Hematopoietic multipotent progenitor cell treated with erythropoietin and hydrocortisone succinate and interleukin-3 and kit ligand, for 17 days (in vitro differentiated cells): ENCODE measurements at regions not wholly inside any gene's neighbourhood (a gene's known extent, or its start where the extent isn't known, plus 50 kb on each side); places are given as distances from the start of the nearest gene placed in this dataset.
"Not testable (repeated sequence)": the region's sequence is repeated elsewhere in the genome, so short reads cannot be mapped to it uniquely, and the experiment has no call there.

Experiments
- DNase-seq: peaks from one replicate; pipeline ENCODE4 v3.0.0-alpha.2; 2015; ENCODE audit warnings: low spot score

GRCh38 chr7:6939126-6939525, 113.1 kb upstream of the CCZ1B start:
- DNase-seq: not testable (repeated sequence)

DNA sequence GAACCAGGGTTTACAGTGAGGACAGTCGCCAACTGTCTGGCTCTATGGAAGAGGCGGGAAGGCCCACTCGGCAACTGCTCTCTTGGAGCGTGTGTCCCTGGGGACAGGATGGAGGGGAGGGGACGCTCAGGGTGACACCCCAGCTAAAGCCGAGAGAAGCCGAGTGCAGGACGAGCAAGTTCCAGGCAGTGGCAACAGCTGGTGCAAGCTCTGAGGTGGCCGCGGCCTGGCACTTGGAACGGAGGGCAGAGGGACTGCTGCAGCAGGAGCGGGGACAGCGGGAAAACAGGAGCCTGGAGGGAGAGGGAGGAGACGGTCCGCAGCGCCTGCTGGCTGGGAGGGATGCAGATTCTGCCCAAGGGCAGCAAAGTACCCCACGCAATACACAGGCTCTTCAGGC, 113.8 kb upstream of the CCZ1B start:
- not testable (repeated sequence) for DNase-seq

- not testable (repeated sequence) for DNase-seq
These were observed 120.8 kb upstream of the CCZ1B start for GRCh38 chr7:6946873-6947272.

- not testable (repeated sequence) for DNase-seq
These were observed 124.2 kb upstream of the CCZ1B start for GRCh38 chr7:6950231-6950630.

- DNase-seq: not testable (repeated sequence)
These were observed 125.5 kb upstream of the CCZ1B start for GRCh38 chr7:6951553-6951952.

- not testable (repeated sequence) for DNase-seq
These were observed 127.2 kb upstream of the CCZ1B start for GRCh38 chr7:6953138-6953797.

GRCh38 chr7:6953798-6954181, 127.7 kb upstream of the CCZ1B start:
- not testable (repeated sequence) for DNase-seq

GRCh38 chr7:6955385-6955784, 129.3 kb upstream of the CCZ1B start:
- DNase-seq: not testable (repeated sequence)

- not testable (repeated sequence) for DNase-seq
These were observed 130.0 kb upstream of the CCZ1B start for GRCh38 chr7:6955990-6956566.

- DNase-seq: not testable (repeated sequence)
These were observed 132.3 kb upstream of the CCZ1B start for GRCh38 chr7:6958371-6958770.

- not testable (repeated sequence) for DNase-seq
These were observed 133.9 kb upstream of the CCZ1B start for GRCh38 chr7:6959942-6960341.

- not testable (repeated sequence) for DNase-seq
These were observed 136.8 kb upstream of the CCZ1B start for GRCh38 chr7:6962871-6963270.

GRCh38 chr7:6965051-6965450, 139.0 kb upstream of the CCZ1B start:
- peak; percentile 66 for DNase-seq

DNA sequence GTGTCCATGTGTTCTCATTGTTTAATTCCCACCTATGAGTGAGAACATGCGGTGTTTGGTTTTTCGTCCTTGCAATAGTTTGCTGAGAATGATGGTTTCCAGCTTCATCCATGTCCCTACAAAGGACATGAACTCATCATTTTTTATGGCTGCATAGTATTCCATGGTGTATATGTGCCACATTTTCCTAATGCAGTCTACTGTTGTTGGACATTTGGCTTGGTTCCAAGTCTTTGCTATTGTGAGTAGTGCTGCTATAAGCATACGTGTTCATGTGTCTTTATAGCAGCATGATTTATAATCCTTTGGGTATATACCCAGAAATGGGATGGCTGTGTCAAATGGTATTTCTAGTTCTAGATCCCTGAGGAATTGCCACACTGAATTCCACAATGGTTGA, 144.1 kb upstream of the CCZ1B start:
- DNase-seq: not testable (repeated sequence)

DNA sequence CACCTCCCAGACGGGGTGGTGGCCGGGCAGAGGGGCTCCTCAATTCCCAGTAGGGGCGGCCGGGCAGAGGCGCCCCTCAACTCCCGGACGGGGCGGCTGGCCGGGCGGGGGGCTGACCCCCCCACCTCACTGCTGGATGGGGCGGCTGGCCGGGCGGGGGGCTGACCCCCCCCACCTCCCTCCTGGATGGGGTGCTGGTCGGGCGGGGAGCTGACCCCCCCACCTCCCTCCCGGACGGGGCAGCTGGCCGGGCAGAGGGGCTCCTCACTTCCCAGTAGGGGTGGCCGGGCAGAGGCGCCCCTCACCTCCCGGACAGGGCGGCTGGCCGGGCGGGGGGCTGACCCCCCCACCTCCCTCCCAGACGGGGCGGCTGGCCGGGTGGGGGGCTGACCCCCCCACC, 148.8 kb upstream of the CCZ1B start:
- DNase-seq: not testable (repeated sequence)

DNA sequence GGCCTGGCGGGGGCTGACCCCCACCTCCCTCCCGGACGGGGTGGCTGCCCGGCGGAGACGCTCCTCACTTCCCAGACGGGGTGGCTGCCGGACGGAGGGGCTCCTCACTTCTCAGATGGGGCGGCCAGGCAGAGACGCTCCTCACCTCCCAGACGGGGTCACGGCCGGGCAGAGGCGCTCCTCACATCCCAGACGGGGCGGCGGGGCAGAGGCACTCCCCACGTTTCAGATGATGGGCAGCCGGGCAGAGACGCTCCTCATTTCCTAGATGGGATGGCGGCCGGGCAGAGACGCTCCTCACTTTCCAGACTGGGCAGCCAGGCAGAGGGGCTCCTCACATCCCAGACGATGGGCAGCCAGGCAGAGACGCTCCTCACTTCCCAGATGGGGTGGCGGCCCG, 149.3 kb upstream of the CCZ1B start:
- not testable (repeated sequence) for DNase-seq

GRCh38 chr7:6977368-6977767, 151.3 kb upstream of the CCZ1B start:
- not testable (repeated sequence) for DNase-seq

GRCh38 chr7:6978326-6978725, 152.3 kb upstream of the CCZ1B start:
- DNase-seq: not testable (repeated sequence)

GRCh38 chr7:6979456-6979855, 153.4 kb upstream of the CCZ1B start:
- not testable (repeated sequence) for DNase-seq

DNA sequence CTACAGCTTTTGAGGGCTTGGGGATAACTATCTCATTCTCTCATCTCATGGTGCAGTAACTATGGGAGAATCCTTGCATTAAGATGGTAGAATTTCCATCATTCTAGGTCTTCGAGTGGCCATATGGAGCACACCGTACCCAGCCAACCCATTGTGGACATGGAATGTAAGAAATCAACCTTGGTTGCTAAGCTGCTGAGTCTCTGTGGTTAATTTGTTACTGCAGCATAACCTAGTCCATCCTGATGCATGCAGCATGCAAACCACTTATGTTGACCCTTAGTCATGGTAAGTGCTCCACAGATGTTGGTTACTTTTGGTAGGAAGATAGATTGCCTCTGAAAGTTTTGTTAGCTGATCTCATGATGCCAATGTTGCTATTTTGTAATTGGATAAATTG, 156.3 kb upstream of the CCZ1B start:
- DNase-seq: not testable (repeated sequence)

DNA sequence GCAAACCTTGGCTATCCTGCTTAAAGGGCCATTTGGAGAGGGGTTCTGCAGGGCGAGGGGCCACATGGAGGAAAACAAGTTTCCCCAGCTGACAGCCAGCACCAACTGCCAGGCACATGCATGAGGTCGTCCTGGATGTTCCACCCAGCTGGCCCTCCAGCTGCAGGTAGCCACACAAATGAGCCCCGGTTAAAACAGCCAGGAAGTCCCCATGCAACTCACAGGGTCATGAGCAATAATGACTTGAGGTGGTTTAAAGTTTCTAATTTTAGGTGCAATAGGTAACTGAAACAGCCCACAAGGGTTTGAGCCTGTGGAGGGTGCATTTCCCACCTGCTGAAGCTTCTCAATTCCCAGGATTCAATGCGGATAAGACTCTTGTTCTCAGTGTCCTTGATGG, 160.8 kb upstream of the CCZ1B start:
- not testable (repeated sequence) for DNase-seq

GRCh38 chr7:6988608-6989007, 162.5 kb upstream of the CCZ1B start:
- DNase-seq: not testable (repeated sequence)

DNA sequence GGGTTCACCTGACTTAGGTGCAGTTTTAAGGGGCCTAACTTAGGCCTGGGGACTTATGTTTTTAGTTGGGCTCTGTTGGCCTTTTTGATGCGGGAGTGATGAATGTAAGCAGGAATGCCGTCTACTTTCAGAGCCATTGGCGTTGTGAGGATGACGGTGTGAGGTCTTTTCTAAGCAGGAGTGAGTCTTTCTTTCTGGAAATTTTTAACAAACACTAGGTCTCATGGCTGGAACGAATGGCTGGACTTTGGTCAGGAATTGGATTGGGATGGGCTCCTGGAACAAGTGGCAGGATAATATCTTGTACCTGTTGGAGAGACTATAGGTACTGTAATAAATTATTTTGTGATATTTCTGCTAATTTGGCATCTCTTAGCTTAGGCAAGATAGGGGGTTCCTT, 163.9 kb upstream of the CCZ1B start:
- DNase-seq: not testable (repeated sequence)
